PC-9 (cell line): ENCODE measurements at regions not wholly inside any gene's neighbourhood (a gene's known extent, or its start where the extent isn't known, plus 50 kb on each side); places are given as distances from the start of the nearest gene placed in this dataset.

Experiments used
- BruUV-seq: library from RNA; stranded (reverse); fragments of 400-500 nt; replicated peaks from 2 replicates; lab custom pipeline; 2021; lab: Mats Ljungman, UMichigan
- CTCF ChIA-PET: fragments of 300-600 bp; sonication (Branson Sonifier 250); formaldehyde crosslinking; loops from one replicate; lab custom pipeline; 2022; ENCODE audit warnings: antibody characterized with exemption; lab: Charles Lee
- POLR2A ChIA-PET: fragments of 300-600 bp; sonication (Branson Sonifier 250); formaldehyde crosslinking; loops from one replicate; lab custom pipeline; 2022; ENCODE audit warnings: antibody characterized with exemption; ENCODE audit not compliant: unreplicated experiment; lab: Charles Lee
- DNase-seq, 2 experiments: peaks; one replicate each; pipeline versions ENCODE4 v3.0.0 to v3.0.0-alpha.2; 2015 to 2022; ENCODE audit warnings: mixed read lengths in 1 of 2
- H2AFZ ChIP-seq: fragments of 200-600 bp; sonication (generic); 2 replicates; pipeline ENCODE4 v1.8.1; 2017; ENCODE audit warnings: antibody characterized with exemption
- H3F3A ChIP-seq: fragments of 200-600 bp; sonication (generic); 2 replicates; pipeline ENCODE4 v1.8.1; 2017; ENCODE audit warnings: antibody characterized with exemption, mild to moderate bottlenecking, low read depth; ENCODE audit not compliant: insufficient read depth
- H3K27ac ChIP-seq: fragments of 200-600 bp; sonication (generic); 2 replicates; pipeline ENCODE4 v1.6.1; 2016; ENCODE audit warnings: mixed run types
- H3K27me3 ChIP-seq: fragments of 200-600 bp; sonication (generic); 2 replicates; pipeline ENCODE4 v1.6.1; 2016; ENCODE audit warnings: low read depth, mixed run types; ENCODE audit not compliant: insufficient read depth
- H3K36me3 ChIP-seq: fragments of 200-600 bp; sonication (generic); 2 replicates; pipeline ENCODE4 v1.6.1; 2016; ENCODE audit warnings: low read depth, mixed run types
- H3K4me1 ChIP-seq: fragments of 200-600 bp; sonication (generic); replicated peaks from 2 replicates; pipeline ENCODE4 v1.6.1; 2016; ENCODE audit warnings: mixed run types; ENCODE audit not compliant: insufficient read depth
- H3K4me2 ChIP-seq: fragments of 200-600 bp; sonication (generic); 2 replicates; pipeline ENCODE4 v1.6.1; 2017; ENCODE audit warnings: mixed run types
- H3K4me3 ChIP-seq: fragments of 200-600 bp; sonication (generic); 2 replicates; pipeline ENCODE4 v1.6.1; 2016; ENCODE audit warnings: mixed run types
- H3K79me2 ChIP-seq: fragments of 200-600 bp; sonication (generic); 2 replicates; pipeline ENCODE4 v1.6.1; 2017; ENCODE audit warnings: low read depth, mixed run types
- H3K9me2 ChIP-seq: fragments of 200-600 bp; sonication (generic); 2 replicates; pipeline ENCODE4 v1.8.1; 2017; ENCODE audit warnings: mild to moderate bottlenecking; ENCODE audit not compliant: insufficient read depth
- H3K9me3 ChIP-seq: fragments of 200-600 bp; sonication (generic); 2 replicates; pipeline ENCODE4 v1.8.1; 2016; ENCODE audit warnings: low read depth; ENCODE audit not compliant: insufficient read depth
- H4K20me1 ChIP-seq: fragments of 200-600 bp; sonication (generic); 2 replicates; pipeline ENCODE4 v1.8.1; 2017; ENCODE audit not compliant: insufficient read depth
- EZH2 ChIP-seq: fragments of 200-600 bp; sonication (generic); IDR thresholded peaks from 2 replicates; pipeline ENCODE4 v1.8.0; 2017; ENCODE audit warnings: antibody characterized with exemption, low read depth
- intact Hi-C: fragments of 100-400 bp; cut with micrococcal nuclease; formaldehyde crosslinking; loops from one replicate; pipeline ENCODE4 v1.10.0; 2022; ENCODE audit not compliant: unreplicated experiment
- TF ChIP-seq, protein P1 (sequence below): fragments of 200-600 bp; sonication (generic); conservative IDR thresholded peaks from 2 replicates; pipeline ENCODE4 v1.6.1; 2017; ENCODE audit warnings: mixed run types, antibody characterized with exemption, mild to moderate bottlenecking, moderate library complexity

DNA sequence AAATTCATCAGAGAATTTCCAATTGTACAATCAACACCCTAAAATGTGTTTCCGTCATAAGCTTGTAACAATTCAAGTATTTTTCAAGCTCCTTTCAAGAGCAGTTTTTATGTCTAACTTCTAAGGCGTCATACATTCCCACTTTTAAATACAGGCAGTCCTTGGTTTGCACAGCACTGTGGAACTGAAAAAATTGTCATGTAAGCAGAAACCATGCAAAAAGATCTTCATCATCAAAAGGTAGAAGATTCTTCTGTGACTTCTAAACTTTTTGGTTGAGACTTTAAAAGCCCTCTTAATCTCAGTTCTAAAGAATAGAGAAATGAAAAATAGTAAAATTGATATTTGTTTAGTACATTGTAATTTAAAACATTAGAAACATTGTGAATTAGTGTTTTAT, 315.6 kb downstream of the TPBG start:
- H3K36me3 ChIP-seq: no peaks in the 10 kb centered on the region
- no peaks in the 10 kb centered on the region for H3K9me2 ChIP-seq
- H3K9me3 ChIP-seq: no peaks in the 10 kb centered on the region
- DNase-seq: no peak
- no peaks in the 10 kb centered on the region for H3K27me3 ChIP-seq
- no peak for TF ChIP-seq EZH2
- TF ChIP-seq, protein P1, sequence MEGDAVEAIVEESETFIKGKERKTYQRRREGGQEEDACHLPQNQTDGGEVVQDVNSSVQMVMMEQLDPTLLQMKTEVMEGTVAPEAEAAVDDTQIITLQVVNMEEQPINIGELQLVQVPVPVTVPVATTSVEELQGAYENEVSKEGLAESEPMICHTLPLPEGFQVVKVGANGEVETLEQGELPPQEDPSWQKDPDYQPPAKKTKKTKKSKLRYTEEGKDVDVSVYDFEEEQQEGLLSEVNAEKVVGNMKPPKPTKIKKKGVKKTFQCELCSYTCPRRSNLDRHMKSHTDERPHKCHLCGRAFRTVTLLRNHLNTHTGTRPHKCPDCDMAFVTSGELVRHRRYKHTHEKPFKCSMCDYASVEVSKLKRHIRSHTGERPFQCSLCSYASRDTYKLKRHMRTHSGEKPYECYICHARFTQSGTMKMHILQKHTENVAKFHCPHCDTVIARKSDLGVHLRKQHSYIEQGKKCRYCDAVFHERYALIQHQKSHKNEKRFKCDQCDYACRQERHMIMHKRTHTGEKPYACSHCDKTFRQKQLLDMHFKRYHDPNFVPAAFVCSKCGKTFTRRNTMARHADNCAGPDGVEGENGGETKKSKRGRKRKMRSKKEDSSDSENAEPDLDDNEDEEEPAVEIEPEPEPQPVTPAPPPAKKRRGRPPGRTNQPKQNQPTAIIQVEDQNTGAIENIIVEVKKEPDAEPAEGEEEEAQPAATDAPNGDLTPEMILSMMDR: no peak
- POLR2A ChIA-PET: no interaction called here
- no peak overlapping the region for H2AFZ ChIP-seq
- CTCF ChIA-PET: no interaction called here
- no peaks in the 10 kb centered on the region for H3K4me1 ChIP-seq
- H3K4me3 ChIP-seq: no peak overlapping the region
- H4K20me1 ChIP-seq: no peaks in the 10 kb centered on the region
- H3K4me2 ChIP-seq: no peak overlapping the region
- no TSS peak for BruUV-seq
- H3F3A ChIP-seq: no peaks in the 10 kb centered on the region
- H3K79me2 ChIP-seq: no peaks in the 10 kb centered on the region
- intact Hi-C loops: no loop called here
- H3K27ac ChIP-seq: no peak overlapping the region

DNA sequence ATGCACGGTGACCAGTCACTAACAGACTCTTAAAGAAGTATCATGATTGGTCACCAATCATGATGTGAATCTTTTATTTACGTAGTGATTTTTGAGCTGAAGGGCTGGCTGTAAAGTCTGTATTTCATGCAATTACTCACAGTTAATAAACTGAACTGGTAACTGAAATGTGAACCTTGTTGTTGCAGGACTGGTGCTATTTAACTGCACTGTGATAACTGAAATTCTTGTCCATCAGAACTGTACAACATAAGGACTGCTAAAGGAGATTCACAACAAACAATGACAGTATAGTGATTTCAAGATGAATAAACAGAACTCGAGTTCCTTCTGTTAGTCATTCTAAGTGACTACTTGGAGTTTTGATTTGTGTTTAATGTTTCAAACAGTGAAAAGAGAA, 316.6 kb downstream of the TPBG start:
- Histone ChIP-seq H4K20me1 (no peaks in the 10 kb centered on the region), H3K79me2 (no peaks in the 10 kb centered on the region), H3K9me2 (no peaks in the 10 kb centered on the region), H3F3A (no peaks in the 10 kb centered on the region), H3K27me3 (no peaks in the 10 kb centered on the region), H3K4me1 (no peaks in the 10 kb centered on the region), H3K9me3 (no peaks in the 10 kb centered on the region), H3K4me3 (no peak overlapping the region), H3K36me3 (no peaks in the 10 kb centered on the region), H2AFZ (no peak overlapping the region), H3K27ac (no peak overlapping the region), H3K4me2 (no peak overlapping the region)
- ChIA-PET POLR2A (no interaction called here), CTCF (no interaction called here)
- intact Hi-C loops: no loop called here
- TF ChIP-seq, protein P1: no peak
- no peak for TF ChIP-seq EZH2
- BruUV-seq: no TSS peak
- DNase-seq: no peak

DNA sequence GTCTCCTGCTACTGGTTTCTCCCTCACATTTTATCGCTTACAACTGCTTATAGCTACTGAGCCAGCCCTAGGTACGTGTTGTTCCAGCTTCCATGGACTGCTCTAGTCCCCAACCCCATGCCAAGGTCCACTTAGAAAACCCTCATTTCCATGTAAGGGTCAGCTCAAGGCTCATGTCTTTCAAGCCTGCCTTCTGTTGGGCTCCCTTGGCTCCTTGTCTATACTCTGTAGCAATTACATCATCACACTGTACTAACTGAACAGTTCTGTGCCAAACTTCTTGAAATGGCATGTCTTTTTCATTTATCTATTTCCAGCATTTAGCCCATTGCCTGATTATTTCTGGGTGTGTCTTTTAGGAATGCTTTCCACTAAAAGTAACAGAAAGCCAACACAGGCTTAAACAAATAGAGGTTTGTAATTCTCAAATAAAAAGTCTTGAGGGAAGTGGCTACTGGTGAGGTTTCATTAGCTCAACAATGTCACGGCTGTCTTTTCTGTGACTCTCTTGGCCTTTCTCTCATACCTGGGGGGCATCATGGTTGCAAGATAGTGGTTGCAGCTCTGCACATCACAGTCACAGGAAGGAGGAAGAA, 317.6 kb downstream of the TPBG start:
- Histone ChIP-seq H3K9me2 (no peaks in the 10 kb centered on the region), H3K36me3 (no peaks in the 10 kb centered on the region), H3K4me1 (no peaks in the 10 kb centered on the region), H3K27me3 (no peaks in the 10 kb centered on the region), H3K27ac (no peak overlapping the region), H4K20me1 (no peaks in the 10 kb centered on the region), H3K79me2 (no peaks in the 10 kb centered on the region), H3F3A (no peaks in the 10 kb centered on the region), H3K4me2 (no peak overlapping the region), H2AFZ (no peak overlapping the region), H3K9me3 (no peaks in the 10 kb centered on the region), H3K4me3 (no peak overlapping the region)
- TF ChIP-seq EZH2: no peak
- TF ChIP-seq, protein P1: no peak
- intact Hi-C loops: no loop called here
- ChIA-PET CTCF (no interaction called here), POLR2A (no interaction called here)
- no TSS peak for BruUV-seq
- no peak for DNase-seq
